GM18519 (cell line): ENCODE measurements at regions not wholly inside any gene's neighbourhood (a gene's known extent, or its start where the extent isn't known, plus 50 kb on each side); places are given as distances from the start of the nearest gene placed in this dataset.

Experiments used
- ATAC-seq: cut with Tn5 transposase; IDR thresholded peaks from one replicate; pipeline ENCODE4 v1.9.1; 2021; ENCODE audit warnings: mild to moderate bottlenecking, moderate library complexity; ENCODE audit not compliant: unreplicated experiment, low FRiP score

DNA sequence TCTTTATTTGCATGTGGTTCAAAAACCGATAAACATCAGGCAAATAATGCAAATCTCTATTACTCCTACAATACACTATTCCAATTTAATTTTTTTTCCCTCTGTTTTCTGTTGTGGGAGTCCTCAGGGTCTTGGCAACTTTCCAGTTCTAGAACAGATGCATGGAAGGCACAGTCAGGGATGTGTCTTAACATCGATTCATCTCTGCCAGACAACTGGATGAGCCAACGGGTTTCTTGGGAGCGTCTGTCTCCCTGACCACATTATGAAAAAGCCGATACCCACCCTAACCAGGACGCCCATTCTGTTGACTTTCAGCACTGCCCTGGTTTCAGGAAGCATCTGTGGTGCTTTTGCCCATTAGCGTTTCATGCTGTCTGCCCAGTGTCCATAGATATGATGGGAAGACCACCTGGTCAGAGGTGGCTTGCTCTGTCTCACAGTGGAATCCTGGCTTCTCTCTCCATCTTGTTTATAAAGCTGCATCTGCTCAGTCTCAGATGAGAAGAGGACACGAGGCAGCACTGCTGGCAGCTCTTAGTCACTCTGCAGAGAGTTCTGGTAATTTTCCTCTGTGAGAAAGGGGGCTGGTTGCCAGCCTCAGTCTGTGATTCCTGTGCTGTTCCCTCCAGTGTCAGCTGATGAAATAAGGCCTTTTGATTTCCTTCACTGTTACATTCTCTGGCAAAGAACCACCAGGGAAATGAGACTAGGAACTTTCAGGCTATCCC, 57.9 kb upstream of the KCNE4 start:
- ATAC-seq = no peak

DNA sequence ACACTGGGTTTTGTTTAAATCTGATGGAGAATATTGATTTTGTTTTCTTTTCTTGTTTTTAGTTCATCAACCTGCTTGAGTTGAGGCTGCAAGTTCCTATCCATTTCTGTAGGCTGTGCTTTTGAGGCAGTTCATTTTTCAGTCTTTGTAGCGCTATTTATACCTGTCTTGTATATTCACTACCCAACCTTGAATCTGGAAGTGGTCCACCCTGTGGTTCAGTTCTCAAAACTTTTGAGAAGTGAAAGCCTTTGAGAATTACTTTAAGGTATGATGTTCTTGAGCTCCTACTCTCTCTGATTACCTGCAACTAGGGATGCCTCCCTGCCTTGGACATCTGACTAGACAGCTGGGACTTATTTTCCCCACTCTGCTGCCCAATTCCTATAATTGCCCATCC, 53.5 kb upstream of the KCNE4 start:
- ATAC-seq = peak; percentile 71

DNA sequence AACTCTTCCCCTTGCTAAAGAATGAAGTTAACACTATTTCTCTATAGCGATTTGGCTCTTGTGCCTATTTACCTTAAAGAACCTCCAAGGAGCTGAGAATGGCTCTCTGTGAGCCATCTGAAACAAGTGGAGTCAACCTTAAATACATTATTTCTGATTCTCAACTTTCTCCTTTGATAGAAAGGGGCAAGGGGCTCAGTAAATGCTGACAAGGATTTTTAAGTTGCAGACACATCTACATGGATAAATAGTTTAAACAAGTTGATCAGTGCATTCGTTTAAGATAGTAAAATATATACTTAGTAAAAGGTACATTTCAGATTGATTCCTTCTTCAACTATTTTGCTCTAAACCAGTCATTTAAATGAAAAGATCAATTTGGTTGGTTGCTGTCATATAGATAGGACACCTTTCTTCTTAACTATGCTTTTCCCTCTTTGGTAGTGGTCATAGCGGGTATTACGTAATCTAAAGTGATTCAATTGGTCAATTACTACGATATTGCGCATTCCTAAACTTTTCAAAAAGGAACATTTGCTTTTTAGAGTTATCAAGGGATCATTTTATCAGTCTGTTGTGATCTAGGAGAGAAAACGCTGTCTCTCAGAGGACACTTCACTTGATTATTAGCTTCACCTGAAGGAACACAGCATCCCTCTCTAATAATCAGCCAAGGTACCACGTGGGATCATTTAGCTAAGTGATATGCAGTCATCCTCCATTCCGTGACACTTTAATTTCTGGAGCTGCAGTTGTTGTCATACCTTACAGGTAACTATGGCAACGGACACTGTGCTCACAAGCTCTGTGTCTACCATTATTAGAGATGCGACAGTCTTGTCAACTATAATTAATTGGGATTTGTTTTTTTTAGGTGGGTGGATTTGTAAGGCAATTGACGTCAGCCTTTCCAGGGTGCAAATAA, 50.9 kb upstream of the KCNE4 start:
- no peak for ATAC-seq

DNA sequence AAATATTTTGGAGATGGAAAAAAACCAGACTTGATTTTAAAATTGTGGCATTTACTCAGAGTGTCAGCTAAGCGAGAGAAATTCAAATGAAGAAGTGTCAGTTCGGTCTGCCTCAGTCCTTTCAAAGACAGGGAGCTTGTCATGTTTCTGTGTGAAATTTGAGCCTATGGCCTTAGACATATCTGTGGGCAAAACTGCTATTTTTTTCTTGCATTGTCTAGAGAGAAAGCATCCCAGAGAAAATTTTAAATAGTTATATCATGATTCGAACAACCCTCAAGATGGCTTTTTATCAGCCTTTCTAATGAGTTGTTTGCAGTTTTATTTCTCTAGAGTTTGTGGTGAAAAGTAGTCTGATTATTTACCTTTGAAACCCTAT, 50.2 kb upstream of the KCNE4 start:
- ATAC-seq = no peak
